GM21786 (cell line): ENCODE measurements at regions not wholly inside any gene's neighbourhood (a gene's known extent, or its start where the extent isn't known, plus 50 kb on each side); places are given as distances from the start of the nearest gene placed in this dataset.

Experiments used
- ATAC-seq: cut with Tn5 transposase; IDR thresholded peaks from one replicate; pipeline ENCODE4 v1.9.1; 2021; ENCODE audit not compliant: unreplicated experiment

DNA sequence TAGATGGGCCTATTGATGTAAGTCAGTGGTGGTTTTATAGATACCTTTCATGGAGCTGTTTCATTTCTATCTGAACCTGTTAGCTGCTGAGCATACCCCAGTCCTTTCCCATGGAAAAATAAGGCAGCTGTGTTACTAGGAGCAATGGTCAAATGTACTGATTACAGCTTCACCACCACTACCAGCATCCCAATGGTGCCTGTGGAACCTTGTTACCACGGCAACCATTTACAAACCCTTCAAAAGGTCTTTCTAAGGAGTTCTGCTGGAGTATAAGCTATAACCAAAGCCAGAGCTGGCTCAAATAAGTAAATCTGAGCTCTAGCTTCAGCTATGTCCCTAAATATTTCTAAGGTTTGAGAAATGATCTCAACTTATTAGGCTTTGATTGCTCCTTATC, 133.4 kb upstream of the ACP3 start:
- ATAC-seq = no peak

DNA sequence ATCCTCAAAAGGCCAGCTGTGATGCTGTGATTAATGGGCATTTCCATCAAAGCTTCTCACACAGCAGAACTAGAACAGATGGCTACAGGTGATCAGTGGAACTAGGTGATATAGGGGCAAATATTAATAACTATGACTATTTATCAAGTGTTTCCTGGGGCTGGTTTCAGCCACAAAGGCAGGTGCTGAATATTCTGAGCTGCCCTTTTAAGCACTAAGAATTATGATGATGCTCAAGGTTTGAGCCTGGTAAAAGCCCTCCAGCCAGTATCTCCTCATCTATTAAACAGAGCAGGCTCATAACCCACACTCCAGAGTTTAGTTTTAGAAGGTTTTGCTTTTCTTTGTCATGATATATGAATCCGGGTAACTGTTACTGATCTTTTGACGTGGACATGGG, 129.5 kb upstream of the ACP3 start:
- ATAC-seq = no peak

DNA sequence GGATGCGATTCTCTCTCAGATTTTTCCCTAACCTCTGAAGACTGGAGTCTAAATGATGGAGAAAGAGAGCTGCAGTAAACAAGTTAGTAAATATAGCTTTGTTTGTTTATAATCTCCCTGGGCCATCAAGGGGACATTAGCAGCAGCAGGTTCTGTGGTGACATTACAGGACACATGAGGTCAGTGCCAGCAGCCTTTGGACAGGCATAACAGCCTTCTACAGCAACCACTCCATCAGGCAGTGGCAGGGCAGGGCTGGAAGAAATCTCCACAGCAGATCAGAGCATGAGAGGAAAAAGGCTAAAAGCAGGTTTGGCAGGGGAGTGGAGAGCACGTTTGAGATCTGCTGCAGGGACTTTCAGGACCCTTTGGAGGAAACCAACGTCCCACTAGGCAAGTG, 127.6 kb upstream of the ACP3 start:
- ATAC-seq = no peak

DNA sequence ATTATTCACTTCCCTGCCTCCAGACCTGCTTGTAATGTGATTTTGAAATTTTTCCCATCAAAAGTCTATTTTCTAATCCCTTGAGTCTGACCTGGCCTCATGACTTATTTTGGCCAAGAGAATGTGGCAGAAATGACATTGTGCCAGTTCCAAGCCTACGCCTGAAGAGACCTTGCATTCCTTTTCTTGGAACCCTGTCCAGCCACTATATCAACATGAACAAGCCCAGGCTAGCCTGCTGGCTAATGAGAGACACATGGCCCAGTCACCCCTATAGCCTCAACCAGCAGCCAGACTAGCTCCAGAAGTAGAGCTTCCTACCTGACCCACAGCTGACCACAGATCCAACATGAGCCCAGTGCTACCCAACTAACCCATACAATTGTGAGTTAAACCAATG, 121.1 kb upstream of the ACP3 start:
- no peak for ATAC-seq

DNA sequence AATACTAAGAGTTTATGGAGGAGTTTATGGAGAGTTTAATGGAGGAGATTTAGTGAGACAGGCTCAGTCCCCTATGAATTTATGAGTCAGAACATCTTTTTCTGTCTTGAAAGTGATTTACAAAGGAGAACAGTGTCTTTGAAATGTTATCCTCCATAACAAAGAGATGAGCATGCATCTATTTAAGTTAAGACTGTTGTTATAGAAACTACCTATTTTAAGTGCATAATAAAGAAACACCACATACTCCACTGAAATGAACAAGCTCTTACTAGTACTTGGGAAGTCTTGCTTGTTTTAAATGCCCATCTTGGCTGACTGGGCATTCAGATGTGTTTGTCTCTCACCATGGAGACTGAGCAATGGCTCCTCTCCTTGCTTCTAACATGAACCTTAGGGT, 118.7 kb upstream of the ACP3 start:
- ATAC-seq = no peak

DNA sequence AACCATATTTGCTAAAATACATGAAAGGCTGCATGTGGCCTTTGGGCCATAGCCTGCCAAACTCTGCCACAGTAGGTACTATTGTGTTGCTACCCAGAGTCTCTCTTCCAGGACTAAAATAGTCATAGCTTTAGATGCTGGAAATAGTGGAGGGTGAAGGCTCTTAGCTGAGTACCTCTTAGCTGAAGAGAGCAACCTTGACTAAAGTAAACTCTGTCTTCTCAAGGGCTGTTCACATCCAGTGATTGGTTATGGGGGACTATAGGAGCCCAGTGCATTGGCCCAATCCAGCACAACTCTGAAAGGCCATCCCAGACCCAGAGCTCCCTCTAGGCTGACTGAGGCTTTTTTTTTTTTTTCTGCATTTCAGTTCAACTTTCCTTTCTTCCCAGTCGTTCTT, 117.8 kb upstream of the ACP3 start:
- no peak for ATAC-seq

DNA sequence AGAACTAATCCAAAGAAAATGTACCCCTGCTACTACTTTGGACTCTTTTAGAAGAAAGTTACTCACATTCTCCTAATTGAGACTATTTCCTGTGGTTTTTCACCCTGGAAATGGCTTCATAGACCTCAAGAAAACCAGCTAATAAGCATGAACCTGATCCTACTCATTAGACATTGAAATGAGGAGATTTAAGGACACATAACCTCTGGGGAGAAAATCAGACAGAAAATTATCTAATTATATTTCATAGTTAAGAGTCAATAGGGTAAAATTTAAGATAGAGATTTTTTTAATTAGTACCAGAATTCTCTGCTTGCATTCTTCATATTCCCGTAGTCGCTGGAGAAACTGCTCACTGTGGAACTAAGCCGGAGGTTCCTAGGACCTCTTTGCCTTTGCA, 114.6 kb upstream of the ACP3 start:
- no peak for ATAC-seq

DNA sequence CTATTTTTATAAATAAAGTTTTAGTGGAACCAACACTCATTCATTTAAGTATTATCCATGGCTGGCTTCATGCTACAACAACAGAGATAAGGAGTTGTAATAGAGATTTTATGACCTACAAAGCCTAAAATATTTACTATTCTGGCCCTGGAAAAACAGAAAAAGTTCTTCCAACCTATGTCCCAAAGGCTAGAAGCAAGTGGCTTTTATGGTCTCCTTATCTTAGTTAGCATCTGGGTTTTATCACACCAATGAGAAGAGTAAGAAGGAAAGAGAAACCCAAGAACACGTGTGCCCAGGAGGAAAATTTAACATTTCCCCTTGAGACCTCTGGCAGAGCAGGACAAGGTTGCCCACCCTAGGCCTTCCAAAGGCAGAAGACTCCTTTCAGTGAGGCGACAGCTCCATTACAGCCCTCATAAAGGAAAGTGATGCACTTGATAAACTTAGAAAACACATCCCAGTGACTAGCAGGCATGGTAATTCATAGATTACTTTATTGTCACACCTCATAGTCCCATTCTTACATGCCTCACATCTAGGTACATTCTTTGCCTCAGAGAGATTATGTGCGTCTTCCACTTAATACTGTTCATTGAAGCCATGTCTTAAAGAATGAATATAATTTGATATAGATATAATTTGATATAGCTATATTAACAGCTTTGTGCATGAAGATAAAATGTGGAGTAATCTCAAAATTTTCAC, 113.2 kb upstream of the ACP3 start:
- no peak for ATAC-seq

DNA sequence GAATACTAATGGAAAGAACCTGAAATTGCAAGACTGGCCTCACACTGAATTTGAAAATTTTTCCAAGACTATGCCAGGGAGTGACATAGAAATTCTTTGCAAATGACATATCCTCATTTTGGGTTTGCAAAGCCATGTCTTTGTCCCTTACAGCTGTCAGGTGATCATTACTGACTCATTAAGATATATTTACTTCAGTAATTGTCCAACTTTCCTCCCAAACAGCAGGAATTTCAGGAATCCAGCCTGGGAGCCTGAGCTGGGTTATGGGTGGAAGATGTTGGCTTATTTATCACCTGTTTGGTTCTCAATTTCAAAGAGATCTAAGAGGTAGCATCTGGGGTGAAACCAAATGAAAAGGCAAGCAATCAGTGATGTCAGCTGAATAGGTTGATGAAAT, 111.6 kb upstream of the ACP3 start:
- ATAC-seq = no peak

DNA sequence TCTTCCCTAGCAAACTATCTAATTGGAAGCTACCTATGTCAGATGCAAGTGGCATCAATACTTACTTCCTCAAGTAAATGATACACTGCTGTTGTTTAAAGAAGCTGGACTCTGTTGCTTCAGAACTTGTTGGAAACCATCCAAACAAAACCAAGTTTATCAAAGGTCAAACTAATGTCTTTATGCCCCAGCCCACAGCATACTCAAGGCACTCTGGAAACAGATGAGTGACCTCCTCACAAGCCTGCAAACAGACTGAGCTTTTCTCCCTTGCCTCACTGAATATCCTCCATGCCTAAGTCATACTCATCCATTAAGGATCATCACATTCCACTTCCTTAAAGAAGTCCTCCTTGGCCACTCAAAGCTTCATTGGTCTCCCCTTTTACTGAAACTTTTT, 107.4 kb upstream of the ACP3 start:
- ATAC-seq = no peak

DNA sequence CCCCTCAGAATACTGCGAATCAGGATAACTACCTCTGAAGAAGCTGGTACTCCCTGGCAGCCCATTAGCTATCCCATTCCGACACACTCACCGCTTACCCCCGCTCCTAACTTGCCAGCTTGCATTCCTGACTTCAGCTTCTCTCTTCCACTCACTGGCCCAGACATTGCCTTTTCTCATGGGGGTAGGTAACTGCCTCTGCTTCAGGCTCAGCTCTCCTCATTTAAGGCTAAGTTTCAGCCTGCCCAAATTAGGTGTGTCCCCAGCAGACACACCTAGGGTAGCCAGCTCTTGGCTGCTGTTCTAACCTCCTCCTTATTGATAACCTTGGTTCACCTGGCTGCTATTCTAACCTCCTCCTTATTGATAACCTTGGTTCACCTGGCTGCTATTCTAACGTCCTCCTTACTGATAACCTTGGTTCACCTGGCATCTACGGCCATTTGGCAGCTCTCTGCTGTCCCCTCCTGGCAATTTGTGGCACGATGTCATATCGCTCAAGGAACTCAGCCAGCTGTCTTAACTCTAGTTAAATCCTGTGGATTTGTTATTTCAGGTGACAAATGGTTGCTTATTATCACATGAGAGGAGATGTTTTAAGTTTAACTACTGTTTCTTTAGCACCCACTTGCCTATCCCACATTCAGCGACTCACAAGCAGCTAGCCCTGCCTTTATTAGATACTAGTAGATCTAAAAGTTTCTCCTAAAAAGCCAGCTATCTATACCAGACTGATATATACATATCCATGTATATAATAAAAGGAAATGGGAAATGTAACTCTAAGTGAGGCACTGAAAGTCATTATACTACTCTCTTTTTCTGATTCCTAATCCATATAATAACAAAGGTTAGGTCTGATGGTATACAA, 106.5 kb upstream of the ACP3 start:
- no peak for ATAC-seq

DNA sequence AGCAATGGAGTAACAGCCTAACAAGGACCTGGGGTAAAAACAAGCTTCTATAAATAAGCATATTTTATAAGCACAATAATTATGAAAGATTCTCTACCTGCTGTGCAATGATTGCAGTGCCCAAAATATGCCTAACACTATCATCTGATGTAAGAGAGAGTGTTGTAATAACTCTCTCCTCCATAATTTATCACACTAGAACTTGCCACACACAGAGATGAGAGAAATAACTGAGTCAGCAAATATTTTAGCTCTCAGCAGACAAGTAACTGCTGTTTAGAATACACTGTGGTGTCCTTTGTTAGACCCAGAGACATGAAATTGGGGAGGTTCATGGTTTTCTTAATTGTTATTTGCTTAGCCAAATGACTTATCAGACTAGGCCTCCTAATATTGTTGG, 105.3 kb upstream of the ACP3 start:
- no peak for ATAC-seq

DNA sequence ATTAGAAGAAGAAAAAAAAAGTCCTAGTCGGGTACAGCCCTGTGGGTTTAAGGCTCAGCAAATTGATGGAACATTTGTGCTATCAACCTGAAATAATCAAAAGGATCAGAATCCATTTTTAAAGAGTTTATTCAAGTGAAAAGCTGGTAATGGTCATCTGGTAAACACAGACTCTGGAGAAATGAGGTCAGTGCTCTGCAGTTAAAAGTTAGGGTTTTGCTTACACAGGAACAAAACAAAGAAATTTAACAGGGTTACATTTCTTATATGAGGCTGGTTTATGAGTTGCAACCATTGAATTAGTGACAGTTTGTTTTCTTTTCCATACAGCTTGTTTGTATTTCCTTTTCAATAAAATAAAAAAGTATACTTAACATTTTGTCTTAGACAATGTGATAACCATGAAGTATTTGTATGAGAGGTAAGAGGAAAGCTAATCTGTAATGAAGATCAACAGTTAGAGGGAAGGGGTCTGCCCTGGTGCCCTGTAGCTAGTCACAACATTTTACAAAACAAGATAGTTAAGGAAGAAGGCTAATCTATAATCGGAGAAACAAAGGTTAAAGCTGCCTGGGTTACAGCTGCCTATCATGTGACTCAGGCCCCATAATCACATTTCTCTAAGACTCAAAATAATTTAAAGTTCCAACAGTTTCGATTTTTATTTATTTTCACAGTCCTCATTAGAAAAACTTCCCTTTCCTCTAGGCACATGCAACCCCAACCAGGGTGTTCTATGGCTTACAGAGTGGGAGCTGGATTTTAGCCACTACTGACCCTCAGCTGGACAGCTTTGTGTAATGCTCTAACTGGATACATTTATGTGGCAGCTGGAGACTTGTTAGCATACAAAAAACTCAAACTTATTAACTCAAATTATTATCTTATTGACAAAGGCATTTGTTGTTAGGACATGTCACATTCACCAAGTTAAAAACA, 98.1 kb upstream of the ACP3 start:
- no peak for ATAC-seq

DNA sequence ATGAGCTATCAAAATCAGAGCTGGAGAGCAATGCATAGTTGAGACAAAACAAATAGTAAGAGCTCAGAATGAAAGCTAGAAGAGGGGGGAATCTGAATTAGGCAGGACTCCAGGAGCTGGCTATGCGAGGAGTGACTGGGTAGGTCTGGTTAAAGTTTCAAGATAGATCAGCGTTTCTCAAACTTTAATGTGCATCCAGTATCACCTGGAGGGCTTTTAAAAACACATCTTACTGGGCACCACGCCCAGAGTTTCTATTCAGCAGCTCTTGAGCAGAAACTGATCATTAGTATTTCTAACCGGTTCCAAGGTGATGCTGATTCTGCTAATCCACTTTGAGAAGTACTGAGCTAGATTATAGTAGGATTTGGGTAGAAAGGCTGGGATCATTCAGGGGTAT, 96.2 kb upstream of the ACP3 start:
- ATAC-seq = no peak

DNA sequence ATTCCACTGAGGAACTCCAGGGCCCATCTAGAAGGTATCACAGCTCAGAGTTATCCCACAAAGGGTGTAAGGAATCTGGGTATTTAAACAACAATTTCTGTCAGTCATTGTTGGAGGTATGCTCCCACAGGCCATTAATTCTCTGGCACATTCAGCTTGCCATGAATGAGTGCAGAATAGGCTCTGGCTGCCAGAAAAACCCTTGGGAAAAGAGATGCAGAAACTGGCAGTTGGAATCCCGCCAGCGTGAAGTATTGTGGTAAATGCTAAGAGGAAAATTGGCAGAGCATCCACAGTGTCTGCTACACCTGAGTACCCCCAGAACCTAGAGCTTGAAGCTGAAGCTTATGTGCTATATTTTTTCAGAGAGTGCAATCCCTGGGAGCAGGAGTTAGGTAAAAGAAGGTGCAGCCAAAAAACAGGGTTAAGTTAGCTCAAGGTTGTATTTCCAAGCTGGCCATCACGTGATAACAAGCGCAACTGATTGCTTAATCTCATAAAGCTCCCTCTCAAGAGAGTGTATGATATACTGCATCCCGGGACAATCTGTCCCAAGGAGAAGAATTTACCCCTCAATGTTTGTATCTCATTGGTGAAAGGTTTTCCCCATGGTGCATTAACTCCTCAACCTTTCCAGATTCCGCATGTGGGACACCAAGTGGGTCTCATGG, 94.2 kb upstream of the ACP3 start:
- ATAC-seq = no peak

DNA sequence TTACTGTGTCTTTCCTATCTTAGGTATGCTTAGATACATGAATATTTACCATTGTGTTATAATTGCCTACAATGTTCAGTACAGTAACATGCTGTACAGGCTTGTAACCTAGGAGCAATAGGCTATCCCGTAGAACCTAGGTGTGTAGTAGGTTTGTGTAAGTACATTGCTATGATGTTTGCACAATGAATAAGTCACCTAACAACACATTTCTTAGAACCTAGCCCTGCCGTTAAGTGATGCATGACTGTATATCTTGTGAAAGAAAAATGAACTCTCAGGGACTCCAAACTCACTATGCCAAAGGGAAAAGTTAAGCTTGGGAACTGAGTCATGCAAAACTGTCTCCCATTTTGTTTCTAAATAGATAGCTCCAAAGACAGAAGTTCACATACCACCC, 91.5 kb upstream of the ACP3 start:
- ATAC-seq = no peak

DNA sequence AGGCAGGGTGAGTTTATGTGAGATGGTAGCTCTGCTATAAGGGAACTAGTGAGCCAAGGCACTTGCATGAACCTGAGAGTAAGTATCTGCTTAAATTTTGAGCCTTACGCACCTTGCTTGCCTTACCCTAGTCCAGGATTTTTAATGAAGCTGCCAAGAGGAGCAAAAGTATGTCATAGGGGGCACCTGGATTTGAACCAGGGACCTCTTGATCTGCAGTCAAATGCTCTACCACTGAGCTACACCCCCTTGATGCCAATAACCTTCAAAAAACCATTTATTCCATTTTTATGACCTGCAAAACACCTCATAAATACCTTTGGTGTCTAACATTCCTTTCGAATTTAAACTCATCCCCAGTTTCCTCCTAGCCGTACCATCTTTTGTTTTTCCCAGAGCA, 88.3 kb upstream of the ACP3 start:
- ATAC-seq = no peak

DNA sequence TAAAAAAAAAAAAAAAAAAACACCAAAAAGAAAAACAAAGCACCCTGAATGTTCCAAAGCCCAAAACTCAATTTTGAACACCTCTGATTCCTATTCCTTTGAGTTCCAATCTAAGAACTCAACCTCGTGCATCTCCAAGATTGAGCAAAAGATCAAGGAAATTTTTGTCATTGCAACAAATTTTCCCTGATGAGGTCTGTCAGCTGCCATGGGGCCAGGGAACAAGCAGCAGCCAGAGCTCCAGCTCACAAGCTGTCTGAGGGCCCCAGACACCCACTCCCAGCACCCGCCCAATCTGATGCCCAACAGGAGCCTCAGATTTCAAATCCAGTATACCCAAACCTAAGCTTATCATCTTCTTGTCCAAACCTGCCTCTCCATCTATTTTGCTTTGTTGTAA, 87.6 kb upstream of the ACP3 start:
- no peak for ATAC-seq

DNA sequence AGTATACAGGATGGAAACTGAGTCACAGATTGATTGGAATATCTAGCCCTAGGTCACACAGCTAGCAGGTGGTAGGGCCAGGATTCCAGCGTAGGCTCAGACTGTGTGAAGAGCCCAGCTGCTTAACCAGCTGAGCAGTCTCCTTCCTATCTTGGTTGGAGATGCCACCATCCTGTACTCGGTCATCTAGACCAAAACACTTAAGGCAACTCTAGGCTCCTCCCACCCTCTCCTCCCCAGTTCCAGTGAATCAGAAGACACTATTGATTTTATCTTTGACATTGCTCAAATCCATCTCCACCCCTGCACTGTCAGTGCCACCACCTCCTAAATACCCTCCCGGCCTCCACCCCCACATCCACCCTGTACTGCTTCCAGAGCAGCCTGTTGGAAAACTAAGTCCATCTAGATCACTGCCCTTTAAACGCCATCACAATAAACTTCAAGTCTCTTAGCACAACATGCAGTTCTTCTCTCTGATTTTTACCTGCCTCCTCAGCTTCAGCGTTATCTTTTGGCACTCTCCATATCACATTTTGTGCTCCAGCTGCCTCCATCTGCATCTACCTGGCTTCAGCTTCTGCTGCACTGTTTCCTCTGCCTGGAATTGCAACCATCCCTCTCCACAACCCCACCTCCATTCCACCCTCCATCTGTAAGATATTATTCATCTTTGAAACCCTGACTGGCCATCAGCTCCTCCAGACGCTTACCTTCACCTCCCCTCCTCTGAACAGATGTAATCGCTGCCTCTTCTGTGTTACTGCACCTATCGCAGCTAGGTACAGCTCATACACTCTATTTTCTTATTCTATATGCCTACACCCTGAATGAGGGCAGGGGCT, 86.8 kb upstream of the ACP3 start:
- ATAC-seq = no peak

DNA sequence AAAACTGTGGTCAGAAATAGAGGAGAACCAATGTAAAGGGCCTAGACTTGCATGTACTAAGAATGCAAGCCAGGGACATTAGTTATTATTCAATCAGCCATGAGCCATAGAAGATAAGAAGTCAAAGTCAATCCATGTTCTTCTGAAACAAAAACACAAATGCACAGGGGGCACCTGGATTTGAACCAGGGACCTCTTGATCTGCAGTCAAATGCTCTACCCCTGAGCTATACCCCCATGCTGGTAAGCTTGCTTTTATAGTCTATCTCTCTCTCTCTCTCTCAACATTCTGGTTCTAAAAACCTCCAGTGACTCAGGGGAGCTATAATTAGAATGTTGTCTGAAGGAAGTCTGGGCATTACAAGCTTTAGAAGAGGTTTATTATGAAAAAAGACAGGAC, 85.6 kb upstream of the ACP3 start:
- no peak for ATAC-seq
